ENCODE measurements at regions not wholly inside any gene's neighbourhood (a gene's known extent, or its start where the extent isn't known, plus 50 kb on each side); places are given as distances from the start of the nearest gene placed in this dataset.

DNA sequence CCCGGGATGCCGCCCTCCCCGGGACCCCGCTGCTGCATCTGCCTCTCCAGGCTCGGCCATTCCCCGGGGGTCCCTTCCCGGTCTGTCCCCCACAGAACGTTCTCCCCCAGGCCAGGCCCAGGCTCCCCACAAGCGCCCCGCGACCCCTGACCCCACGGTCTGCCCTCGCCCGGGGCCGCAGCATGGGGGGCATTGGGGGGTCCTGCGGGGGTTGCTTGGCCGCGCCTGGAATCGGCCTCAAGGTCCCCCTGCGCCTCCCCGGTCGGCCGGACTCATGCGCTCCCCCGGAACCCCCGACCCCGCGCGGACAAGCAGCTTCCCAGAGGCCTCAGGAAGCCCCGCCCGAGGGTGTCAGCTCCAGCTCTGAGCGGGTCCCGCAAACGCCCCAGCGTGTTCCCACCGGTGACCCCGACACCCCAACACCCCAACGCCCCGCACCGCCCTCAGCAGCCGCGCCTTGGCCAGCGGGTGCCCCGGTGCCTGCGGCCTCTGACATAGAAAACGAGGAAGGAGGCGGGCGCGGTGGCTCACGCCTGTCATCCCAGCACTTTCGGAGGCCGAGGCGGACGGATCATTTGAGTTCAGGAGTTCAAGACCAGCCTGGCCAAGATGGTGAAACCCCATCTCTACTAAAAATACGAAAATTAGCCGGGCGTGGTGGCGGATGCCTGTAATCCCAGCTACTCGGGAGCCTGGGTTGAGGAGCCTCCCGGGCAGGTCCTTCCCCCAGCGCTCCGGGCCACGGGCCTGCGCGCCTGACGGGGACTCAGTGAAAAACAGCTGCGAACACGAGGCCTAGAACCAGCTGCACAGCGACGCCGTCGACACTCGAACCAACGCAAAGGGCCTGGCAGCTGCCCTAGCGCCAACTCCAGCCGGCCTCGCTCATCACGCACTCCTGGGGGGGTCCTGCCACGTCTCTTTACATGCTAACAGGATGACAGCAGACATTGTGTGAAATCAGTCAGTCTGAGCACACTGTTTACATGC, 61.8 kb upstream of the CTDP1 start:
- Histone ChIP-seq H3K18ac (ENCODE audit: low read length) (peak overlapping the region; percentile 83), H3K4ac (ENCODE audit: low read length) (no peak overlapping the region), H2AFZ (ENCODE audit: low read length) (no peak overlapping the region), H4K8ac (ENCODE audit: low read depth, low read length) (no peak overlapping the region), H3K4me3 (ENCODE audit: low read length in 2 of 2) (no peak overlapping the region), H2BK120ac (ENCODE audit: low read depth, low read length) (no peak overlapping the region), H3K9me3 (replicated peaks in 1 of 2; ENCODE audit: control insufficient read depth in 2 of 2, insufficient read depth in 1 of 2, low read depth in 1 of 2, low read length in 2 of 2) (no peaks in the 10 kb centered on the region), H4K91ac (ENCODE audit: low read depth, low read length, poor library complexity) (no peak overlapping the region), H3K27me3 (ENCODE audit: control insufficient read depth in 3 of 3, insufficient read depth in 3 of 3, low read depth in 1 of 3, low read length in 3 of 3) (no peaks in the 10 kb centered on the region), H3K23ac (ENCODE audit: low read depth, low read length, poor library complexity) (peak overlapping the region; percentile 22), H3K27ac (replicated peaks; ENCODE audit: low read length) (no peak overlapping the region), H2BK12ac (ENCODE audit: low read length) (peak overlapping the region; percentile 47), H2BK5ac (ENCODE audit: low read length) (no peak overlapping the region), H3K14ac (ENCODE audit: low read length) (no peak overlapping the region), H3K4me1 (ENCODE audit: control insufficient read depth in 2 of 2, insufficient read depth in 1 of 2, low read depth in 1 of 2, low read length in 2 of 2) (peaks cover 0 to 1% of the 10 kb centered on the region in 2 donors), H3K79me1 (ENCODE audit: low read depth, low read length) (peaks cover 3% of the 10 kb centered on the region), H3K9ac (ENCODE audit: low read depth, low read length, poor library complexity) (no peak overlapping the region), H2AK5ac (ENCODE audit: low read depth, low read length) (peak overlapping the region; percentile 28), H2BK15ac (ENCODE audit: low read length) (peak overlapping the region; percentile 45), H3K4me2 (ENCODE audit: insufficient read depth, low read length, poor library complexity, severe bottlenecking) (no peak overlapping the region), H3K36me3 (replicated peaks in 1 of 2; ENCODE audit: control insufficient read depth in 2 of 2, insufficient read depth in 2 of 2, low read length in 2 of 2) (no peaks in the 10 kb centered on the region)
- WGBS, 2 donors (ENCODE audit: extremely low coverage in 2 of 2, insufficient read length in 2 of 2, insufficient replicate concordance in 1 of 2) = no CpG with 5 or more reads among the region's 79 CpGs
- DNase-seq (ENCODE audit: low spot score) = no peak

DNA sequence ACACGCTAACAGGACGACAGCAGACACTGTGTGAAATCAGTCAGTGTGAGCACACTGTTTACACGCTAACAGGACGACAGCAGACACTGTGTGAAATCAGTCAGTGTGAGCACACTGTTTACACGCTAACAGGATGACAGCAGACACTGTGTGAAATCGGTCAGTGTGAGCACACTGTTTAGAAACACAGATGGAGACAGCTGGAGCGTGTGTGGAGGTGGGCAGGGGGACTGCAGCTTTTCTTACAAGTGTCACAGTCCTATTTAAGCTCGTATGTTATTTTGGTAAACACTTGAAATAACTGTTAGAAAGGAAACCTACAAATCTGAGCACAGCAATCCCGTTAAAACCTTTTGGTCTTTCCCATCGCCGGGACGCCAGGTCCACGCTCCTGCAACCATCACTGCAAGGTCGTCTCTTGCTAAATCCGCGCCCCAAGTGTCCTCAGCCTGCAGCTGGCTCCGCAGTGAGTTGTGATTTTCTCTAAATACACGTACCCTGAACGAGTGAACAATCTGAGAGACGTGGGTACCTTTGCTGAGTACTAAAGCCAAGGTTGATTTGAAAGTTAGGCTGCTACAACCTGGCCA, 58.9 kb upstream of the CTDP1 start:
- H2BK120ac ChIP-seq (ENCODE audit: low read depth, low read length) = no peak overlapping the region
- H3K4me1 ChIP-seq (ENCODE audit: control insufficient read depth in 2 of 2, insufficient read depth in 1 of 2, low read depth in 1 of 2, low read length in 2 of 2) = peaks cover 0 to 1% of the 10 kb centered on the region in 2 donors
- H3K4me2 ChIP-seq (ENCODE audit: insufficient read depth, low read length, poor library complexity, severe bottlenecking) = no peak overlapping the region
- H2AK5ac ChIP-seq (ENCODE audit: low read depth, low read length) = no peak overlapping the region
- no peak overlapping the region for H2BK5ac ChIP-seq (ENCODE audit: low read length)
- no peak overlapping the region for H3K27ac ChIP-seq (replicated peaks; ENCODE audit: low read length)
- peaks cover 0 to 3% (median 0%) of the 10 kb centered on the region in 3 experiments for H3K27me3 ChIP-seq (ENCODE audit: control insufficient read depth in 3 of 3, insufficient read depth in 3 of 3, low read depth in 1 of 3, low read length in 3 of 3)
- no peak overlapping the region for H3K4ac ChIP-seq (ENCODE audit: low read length)
- H4K8ac ChIP-seq (ENCODE audit: low read depth, low read length) = no peak overlapping the region
- H2BK12ac ChIP-seq (ENCODE audit: low read length) = no peak overlapping the region
- H3K36me3 ChIP-seq (replicated peaks in 1 of 2; ENCODE audit: control insufficient read depth in 2 of 2, insufficient read depth in 2 of 2, low read length in 2 of 2) = no peaks in the 10 kb centered on the region
- H3K9me3 ChIP-seq (replicated peaks in 1 of 2; ENCODE audit: control insufficient read depth in 2 of 2, insufficient read depth in 1 of 2, low read depth in 1 of 2, low read length in 2 of 2) = no peaks in the 10 kb centered on the region
- no peak for DNase-seq (ENCODE audit: low spot score)
- H3K79me1 ChIP-seq (ENCODE audit: low read depth, low read length) = peaks cover 4% of the 10 kb centered on the region
- no peak overlapping the region for H3K9ac ChIP-seq (ENCODE audit: low read depth, low read length, poor library complexity)
- H3K18ac ChIP-seq (ENCODE audit: low read length) = peak overlapping the region; percentile 61
- H3K14ac ChIP-seq (ENCODE audit: low read length) = no peak overlapping the region
- H3K4me3 ChIP-seq (ENCODE audit: low read length in 2 of 2) = no peak overlapping the region
- H2BK15ac ChIP-seq (ENCODE audit: low read length) = no peak overlapping the region
- H4K91ac ChIP-seq (ENCODE audit: low read depth, low read length, poor library complexity) = no peak overlapping the region
- no peak overlapping the region for H2AFZ ChIP-seq (ENCODE audit: low read length)
- no CpG with 5 or more reads among the region's 20 CpGs for WGBS, 2 donors (ENCODE audit: extremely low coverage in 2 of 2, insufficient read length in 2 of 2, insufficient replicate concordance in 1 of 2)
- H3K23ac ChIP-seq (ENCODE audit: low read depth, low read length, poor library complexity) = no peak overlapping the region

DNA sequence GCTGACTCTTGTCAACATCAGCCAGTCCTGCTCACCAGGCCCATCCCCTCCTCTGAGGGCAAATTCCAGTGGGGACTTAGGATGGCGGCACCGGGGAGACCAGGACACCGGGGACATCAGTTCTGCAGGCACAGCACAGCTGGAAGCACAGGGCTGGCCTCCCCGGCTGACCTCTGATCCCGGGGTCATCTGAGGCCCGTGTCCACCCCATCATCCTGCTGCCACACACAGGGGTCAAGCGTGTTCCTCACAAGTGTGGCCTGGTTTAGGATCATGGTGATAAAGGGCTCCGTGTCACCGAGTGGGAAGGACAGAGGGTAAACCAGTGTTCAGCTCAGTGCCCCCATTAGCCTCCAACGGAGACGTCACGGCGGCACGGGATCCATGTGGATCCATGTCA, 58.1 kb upstream of the CTDP1 start:
- Histone ChIP-seq H3K9ac (ENCODE audit: low read depth, low read length, poor library complexity) (no peak overlapping the region), H3K9me3 (replicated peaks in 1 of 2; ENCODE audit: control insufficient read depth in 2 of 2, insufficient read depth in 1 of 2, low read depth in 1 of 2, low read length in 2 of 2) (no peaks in the 10 kb centered on the region), H3K4ac (ENCODE audit: low read length) (no peak overlapping the region), H3K4me2 (ENCODE audit: insufficient read depth, low read length, poor library complexity, severe bottlenecking) (no peak overlapping the region), H2BK12ac (ENCODE audit: low read length) (no peak overlapping the region), H3K14ac (ENCODE audit: low read length) (no peak overlapping the region), H3K27ac (replicated peaks; ENCODE audit: low read length) (no peak overlapping the region), H3K4me1 (ENCODE audit: control insufficient read depth in 2 of 2, insufficient read depth in 1 of 2, low read depth in 1 of 2, low read length in 2 of 2) (peaks cover 0 to 1% of the 10 kb centered on the region in 2 donors), H2BK15ac (ENCODE audit: low read length) (no peak overlapping the region), H3K36me3 (replicated peaks in 1 of 2; ENCODE audit: control insufficient read depth in 2 of 2, insufficient read depth in 2 of 2, low read length in 2 of 2) (no peaks in the 10 kb centered on the region), H3K79me1 (ENCODE audit: low read depth, low read length) (peaks cover 4% of the 10 kb centered on the region), H3K18ac (ENCODE audit: low read length) (peak overlapping the region; percentile 83), H2AFZ (ENCODE audit: low read length) (no peak overlapping the region), H2BK120ac (ENCODE audit: low read depth, low read length) (no peak overlapping the region), H2BK5ac (ENCODE audit: low read length) (no peak overlapping the region), H4K8ac (ENCODE audit: low read depth, low read length) (no peak overlapping the region), H2AK5ac (ENCODE audit: low read depth, low read length) (peak overlapping the region; percentile 70), H3K23ac (ENCODE audit: low read depth, low read length, poor library complexity) (peak overlapping the region; percentile 55), H3K27me3 (ENCODE audit: control insufficient read depth in 3 of 3, insufficient read depth in 3 of 3, low read depth in 1 of 3, low read length in 3 of 3) (peaks cover 0 to 5% (median 0%) of the 10 kb centered on the region in 3 experiments), H4K91ac (ENCODE audit: low read depth, low read length, poor library complexity) (no peak overlapping the region), H3K4me3 (ENCODE audit: low read length in 2 of 2) (peak overlapping the region in 1 of 2 donors; percentile 58)
- WGBS, 2 donors (ENCODE audit: extremely low coverage in 2 of 2, insufficient read length in 2 of 2, insufficient replicate concordance in 1 of 2) = no CpG with 5 or more reads among the region's 14 CpGs
- DNase-seq (ENCODE audit: low spot score) = no peak

DNA sequence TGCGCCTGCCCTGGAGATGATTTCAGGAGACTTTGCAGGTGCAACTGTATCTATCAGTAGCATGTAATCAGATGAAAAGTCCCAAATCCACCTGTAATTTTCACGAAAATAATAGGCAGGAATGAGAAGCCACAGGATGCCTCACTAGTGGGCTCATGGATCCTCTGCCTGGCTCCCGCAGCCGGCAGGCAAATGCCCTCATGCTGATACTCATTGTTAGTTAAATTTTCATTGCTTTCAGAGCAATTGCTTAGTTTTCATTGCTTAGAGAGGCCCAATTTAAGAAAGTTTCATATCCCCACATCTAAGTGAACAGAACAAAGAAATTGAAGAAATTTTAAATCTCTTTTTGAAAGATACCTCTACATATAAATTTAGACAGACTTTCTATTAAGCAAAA, 57.6 kb upstream of the CTDP1 start:
- H4K91ac ChIP-seq (ENCODE audit: low read depth, low read length, poor library complexity) = no peak overlapping the region
- H2BK5ac ChIP-seq (ENCODE audit: low read length) = no peak overlapping the region
- H4K8ac ChIP-seq (ENCODE audit: low read depth, low read length) = no peak overlapping the region
- DNase-seq (ENCODE audit: low spot score) = no peak
- H3K9ac ChIP-seq (ENCODE audit: low read depth, low read length, poor library complexity) = no peak overlapping the region
- H3K4me2 ChIP-seq (ENCODE audit: insufficient read depth, low read length, poor library complexity, severe bottlenecking) = no peak overlapping the region
- peaks cover 4% of the 10 kb centered on the region for H3K79me1 ChIP-seq (ENCODE audit: low read depth, low read length)
- no peak overlapping the region for H3K14ac ChIP-seq (ENCODE audit: low read length)
- no peak overlapping the region for H2BK15ac ChIP-seq (ENCODE audit: low read length)
- no peaks in the 10 kb centered on the region for H3K36me3 ChIP-seq (replicated peaks in 1 of 2; ENCODE audit: control insufficient read depth in 2 of 2, insufficient read depth in 2 of 2, low read length in 2 of 2)
- no peak overlapping the region for H2BK12ac ChIP-seq (ENCODE audit: low read length)
- H3K23ac ChIP-seq (ENCODE audit: low read depth, low read length, poor library complexity) = no peak overlapping the region
- H3K27ac ChIP-seq (replicated peaks; ENCODE audit: low read length) = no peak overlapping the region
- peak overlapping the region; percentile 70 for H2AK5ac ChIP-seq (ENCODE audit: low read depth, low read length)
- no peak overlapping the region for H2AFZ ChIP-seq (ENCODE audit: low read length)
- no peak overlapping the region for H2BK120ac ChIP-seq (ENCODE audit: low read depth, low read length)
- peaks cover 0 to 1% of the 10 kb centered on the region in 2 donors for H3K4me1 ChIP-seq (ENCODE audit: control insufficient read depth in 2 of 2, insufficient read depth in 1 of 2, low read depth in 1 of 2, low read length in 2 of 2)
- no peaks in the 10 kb centered on the region for H3K9me3 ChIP-seq (replicated peaks in 1 of 2; ENCODE audit: control insufficient read depth in 2 of 2, insufficient read depth in 1 of 2, low read depth in 1 of 2, low read length in 2 of 2)
- H3K4ac ChIP-seq (ENCODE audit: low read length) = no peak overlapping the region
- H3K18ac ChIP-seq (ENCODE audit: low read length) = no peak overlapping the region
- peaks cover 0 to 9% (median 0%) of the 10 kb centered on the region in 3 experiments for H3K27me3 ChIP-seq (ENCODE audit: control insufficient read depth in 3 of 3, insufficient read depth in 3 of 3, low read depth in 1 of 3, low read length in 3 of 3)
- H3K4me3 ChIP-seq (ENCODE audit: low read length in 2 of 2) = no peak overlapping the region
- WGBS, 2 donors (ENCODE audit: extremely low coverage in 2 of 2, insufficient read length in 2 of 2, insufficient replicate concordance in 1 of 2) = no CpG with 5 or more reads among the region's 4 CpGs

Measured in neuronal stem cell (in vitro differentiated cells).